NCI-H2227 treated with DMSO at 0.1 percent for 48 hours (cell line): ENCODE measurements at regions not wholly inside any gene's neighbourhood (a gene's known extent, or its start where the extent isn't known, plus 50 kb on each side); places are given as distances from the start of the nearest gene placed in this dataset.

Source experiments
- DNase-seq: peaks from one replicate; lab custom pipeline; 2025; lab: John Stamatoyannopoulos, UW

DNA sequence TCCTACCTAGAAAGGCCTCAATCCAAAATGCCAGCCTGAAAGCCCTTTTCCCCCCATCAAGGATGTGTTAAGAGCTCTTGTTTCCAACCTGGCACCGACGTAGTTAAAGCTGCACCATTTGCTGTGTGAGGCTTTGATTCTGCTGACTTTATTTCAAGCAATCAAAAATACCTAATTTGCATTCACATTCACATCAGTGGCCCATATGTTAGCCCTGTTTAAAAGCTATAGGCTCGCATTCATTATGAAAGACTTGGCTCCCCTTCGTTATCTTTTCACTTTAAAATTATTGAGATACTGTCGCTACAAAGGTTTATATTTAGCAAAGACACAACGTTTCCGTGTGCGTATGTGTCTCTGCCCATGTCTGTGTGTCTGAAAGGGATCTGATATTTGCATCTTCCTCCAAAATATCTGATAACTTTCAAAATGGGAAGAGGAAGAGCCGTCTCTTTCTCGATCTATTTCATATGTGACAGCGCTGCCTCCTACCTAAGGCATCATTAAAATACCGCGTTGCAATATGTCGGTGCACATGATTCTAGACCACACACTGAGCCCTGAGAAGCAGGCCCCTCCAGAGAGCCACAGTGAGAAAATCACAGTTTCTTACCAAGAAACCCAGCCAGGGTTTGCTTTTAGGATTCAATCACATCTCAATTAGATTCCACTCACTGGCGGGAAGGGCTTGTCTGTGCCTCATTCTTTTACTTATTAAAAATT lies 57.1 kb upstream of the ITPRID1 start:
- DNase-seq: no peak

DNA sequence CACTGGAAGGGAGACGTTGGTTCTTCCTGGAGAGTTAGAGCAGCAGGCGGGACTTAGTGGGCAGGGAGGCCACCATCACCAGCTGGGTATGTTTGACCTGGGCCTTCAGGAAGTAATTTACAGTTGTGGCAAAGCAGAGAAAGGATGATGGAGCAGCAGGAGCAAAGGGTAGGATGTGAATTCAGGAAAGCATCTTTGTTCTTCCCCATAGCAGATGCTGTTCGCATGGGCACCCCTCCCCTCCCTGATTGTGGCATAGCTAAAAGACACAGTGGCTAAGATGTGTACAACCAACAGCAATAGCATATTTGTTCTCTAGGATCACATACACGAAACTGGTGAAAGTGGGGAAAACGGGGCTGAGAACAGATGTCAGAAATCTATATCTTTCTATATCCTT lies 56.3 kb upstream of the ITPRID1 start:
- DNase-seq: no peak

DNA sequence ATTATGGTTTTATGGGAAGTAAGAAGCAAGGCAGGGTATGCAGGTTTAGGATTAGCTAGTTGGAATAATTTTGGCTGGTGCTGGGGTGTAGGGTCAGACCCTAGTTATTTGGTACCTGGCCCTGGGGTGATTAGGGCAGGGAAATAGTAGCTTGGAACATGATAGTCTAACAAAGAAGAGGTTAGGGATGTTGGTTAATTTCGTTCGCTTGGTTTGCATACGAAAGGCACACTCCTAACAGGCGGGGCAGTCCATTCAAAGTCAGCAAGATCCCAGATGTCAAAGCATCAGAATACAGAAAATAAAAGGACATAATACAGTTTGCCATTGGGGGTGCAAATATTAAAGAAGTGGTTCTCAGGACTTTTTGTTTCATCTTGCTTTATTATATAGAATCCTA lies 55.7 kb upstream of the ITPRID1 start:
- no peak for DNase-seq

DNA sequence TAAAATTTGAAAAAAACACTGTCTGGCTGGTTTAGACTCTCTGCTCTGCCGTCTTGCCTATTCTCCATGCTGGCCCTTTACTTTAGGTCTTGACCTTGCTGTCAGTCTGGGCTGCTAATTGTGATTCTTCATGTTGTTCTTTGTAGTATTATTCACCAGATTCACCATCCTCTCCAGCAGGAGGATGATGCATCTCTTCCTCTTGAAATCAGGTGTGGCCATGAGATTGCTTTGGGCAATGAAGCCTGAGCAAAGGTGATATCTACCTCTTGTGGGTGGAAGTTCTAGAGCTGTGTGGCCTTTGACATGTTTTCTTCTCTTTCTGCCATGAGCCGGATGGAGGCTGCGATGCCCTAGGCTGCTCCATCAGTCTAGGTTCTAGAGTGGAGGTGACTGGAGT lies 51.3 kb upstream of the ITPRID1 start:
- DNase-seq: no peak
